Adrenal gland (tissue), 9 donors: ENCODE measurements at regions not wholly inside any gene's neighbourhood (a gene's known extent, or its start where the extent isn't known, plus 50 kb on each side); places are given as distances from the start of the nearest gene placed in this dataset.

Experiments used
- DNase-seq, 7 donors: peaks; one replicate each; pipeline ENCODE4 v3.0.0-alpha.2; 2019 to 2020
- H3K27ac ChIP-seq, 5 donors: fragments of 200-600 bp; sonication (generic) in 4 of 5; 1 replicate in 3 of 5; 2 replicates in 2 of 5; pipeline versions ENCODE4 v1.5.1 to v1.8.0; 2016 to 2020; ENCODE audit warnings: mild to moderate bottlenecking in 1 of 5
- H3K27me3 ChIP-seq: fragments of 200-600 bp; 2 replicates; pipeline ENCODE4 v1.8.0; 2021
- H3K36me3 ChIP-seq, 2 donors: fragments of 200-600 bp; replicated peaks in 1 of 2; 1 replicate in 1 of 2; 2 replicates in 1 of 2; pipeline versions ENCODE4 v1.5.1 to v1.8.0; 2018 to 2022
- H3K4me1 ChIP-seq, 2 donors: fragments of 200-600 bp; replicated peaks in 1 of 2; 1 replicate in 1 of 2; 2 replicates in 1 of 2; pipeline versions ENCODE4 v1.5.1 to v1.8.0; 2018 to 2021
- H3K4me3 ChIP-seq, 4 donors: fragments of 200-600 bp; sonication (generic) in 3 of 4; one replicate each; pipeline ENCODE4 v1.5.1; 2016 to 2018
- H3K9me3 ChIP-seq, 3 donors: fragments of 200-600 bp; sonication (generic) in 1 of 3; replicated peaks in 1 of 3; 1 replicate in 2 of 3; 2 replicates in 1 of 3; pipeline versions ENCODE4 v1.5.1 to v1.8.0; 2016 to 2021
- CTCF ChIP-seq, 6 experiments: fragments of 450-650 bp in 4 of 6; fragments of 200-600 bp in 2 of 6; sonication (generic) in 1 of 6; IDR thresholded peaks; 1 replicate in 5 of 6; 2 replicates in 1 of 6; pipeline versions ENCODE4 v1.5.1 to v1.8.0; 2016 to 2021; ENCODE audit warnings: antibody characterized with exemption in 6 of 6, mild to moderate bottlenecking in 2 of 6, moderate library complexity in 1 of 6
- POLR2A ChIP-seq, 2 donors: fragments of 450-650 bp; IDR thresholded peaks; one replicate each; pipeline ENCODE4 v1.6.1; 2017; ENCODE audit warnings: antibody characterized with exemption in 2 of 2, mild to moderate bottlenecking in 2 of 2, moderate library complexity in 1 of 2
- WGBS, 4 donors: extraction: QIAGEN DNeasy Blood & Tissue Kit in 2 of 4; methylation state at CpG; one replicate each; pipeline versions ENCODE4 v1.1.5 to v1.1.7; 2013 to 2017; 5-methylcytosine and 5-hydroxymethylcytosine counted together
- intact Hi-C, 2 donors: fragments of 100-400 bp; cut with DNase I; formaldehyde crosslinking; loops; one replicate each; pipeline versions ENCODE4 v1.14.1 to v1.15.0; 2022 to 2023
- donor health status: healthy with polysubstance abuse.
- donor health status: Bipolar disorder and iron deficiency.
- donor health status: DM: yes; HTN: yes; CAD: no.
- donor health status: DM: no; HTN: no; CAD: no.
- donor health status: DM: no; HTN: no; CAD: no.

- H3K9me3 ChIP-seq, result no peaks in the 10 kb centered on the region
- TF ChIP-seq CTCF (IDR thresholded peaks at IDR 0.05) (no peak), POLR2A (IDR thresholded peaks at IDR 0.05) (no peak)
- H3K27ac ChIP-seq, result no peak overlapping the region
- intact Hi-C loops, result no loop called here
- no peaks in the 10 kb centered on the region for H3K36me3 ChIP-seq
- DNase-seq, result no peak
- no peaks in the 10 kb centered on the region for H3K4me1 ChIP-seq
- no peaks in the 10 kb centered on the region for H3K27me3 ChIP-seq
- H3K4me3 ChIP-seq, result no peak overlapping the region
- 65 to 78% (median 67%) methylated on average over 5 of the region's 5 CpGs for WGBS, 4 donors
Measured at GRCh38 chr2:51401546-51401945, 369.6 kb upstream of the NRXN1 start.

GRCh38 chr2:51387235-51387634 is 355.3 kb upstream of the NRXN1 start:
- Histone ChIP-seq H3K9me3 (no peaks in the 10 kb centered on the region), H3K36me3 (no peaks in the 10 kb centered on the region), H3K27me3 (no peaks in the 10 kb centered on the region), H3K4me1 (no peaks in the 10 kb centered on the region), H3K27ac (no peak overlapping the region), H3K4me3 (no peak overlapping the region)
- no peak for DNase-seq
- intact Hi-C loops, result no loop called here
- TF ChIP-seq POLR2A (IDR thresholded peaks at IDR 0.05) (no peak), CTCF (IDR thresholded peaks at IDR 0.05) (no peak)

- TF ChIP-seq CTCF (IDR thresholded peaks at IDR 0.05) (no peak), POLR2A (IDR thresholded peaks at IDR 0.05) (no peak)
- DNase-seq, result no peak
- Histone ChIP-seq H3K27ac (no peak overlapping the region), H3K27me3 (no peaks in the 10 kb centered on the region), H3K4me3 (no peak overlapping the region), H3K36me3 (no peaks in the 10 kb centered on the region), H3K9me3 (no peaks in the 10 kb centered on the region), H3K4me1 (no peaks in the 10 kb centered on the region)
- intact Hi-C loops, result no loop called here
Measured at GRCh38 chr2:51379997-51380396, 348.1 kb upstream of the NRXN1 start.

- TF ChIP-seq POLR2A (IDR thresholded peaks at IDR 0.05) (no peak), CTCF (IDR thresholded peaks at IDR 0.05) (no peak)
- intact Hi-C loops, result no loop called here
- H3K4me3 ChIP-seq, result no peak overlapping the region
- H3K27ac ChIP-seq, result no peak overlapping the region
- no peaks in the 10 kb centered on the region for H3K27me3 ChIP-seq
- no peak for DNase-seq
- H3K9me3 ChIP-seq, result no peaks in the 10 kb centered on the region
- no peaks in the 10 kb centered on the region for H3K36me3 ChIP-seq
- 80 to 86% (median 85%) methylated on average over 4 of the region's 4 CpGs for WGBS, 4 donors
- no peaks in the 10 kb centered on the region for H3K4me1 ChIP-seq
Measured at GRCh38 chr2:51368250-51368649, 336.3 kb upstream of the NRXN1 start.
